ENCODE measurements at regions not wholly inside any gene's neighbourhood (a gene's known extent, or its start where the extent isn't known, plus 50 kb on each side); places are given as distances from the start of the nearest gene placed in this dataset.

DNA sequence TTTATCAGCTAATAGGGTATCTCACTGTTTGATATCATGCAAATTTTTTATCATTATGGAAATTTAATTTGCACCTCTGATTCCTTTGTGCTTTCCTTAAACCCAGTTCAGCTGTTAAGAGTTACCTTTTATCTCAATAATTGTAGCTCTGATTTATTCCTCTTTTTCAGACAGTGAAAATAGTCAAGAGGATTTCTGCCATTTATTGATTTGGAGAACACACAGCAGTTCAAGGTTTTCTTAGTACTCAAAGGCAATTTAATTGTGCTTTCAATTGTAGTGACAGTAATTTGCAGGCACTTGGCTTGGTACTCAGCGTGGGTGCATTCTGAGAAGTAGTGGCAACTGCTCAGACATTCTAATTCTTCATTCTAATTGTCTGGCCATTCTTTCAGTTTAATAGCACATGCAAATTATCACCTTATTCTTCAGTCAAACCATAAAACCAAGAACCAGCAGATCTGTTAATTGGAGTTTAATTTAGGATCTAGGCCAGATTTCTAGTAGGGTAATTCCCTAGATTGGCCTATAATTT, 709.3 kb downstream of the RPS29 start:
- DNase-seq (ENCODE audit: low read depth in 2 of 2): no peak

DNA sequence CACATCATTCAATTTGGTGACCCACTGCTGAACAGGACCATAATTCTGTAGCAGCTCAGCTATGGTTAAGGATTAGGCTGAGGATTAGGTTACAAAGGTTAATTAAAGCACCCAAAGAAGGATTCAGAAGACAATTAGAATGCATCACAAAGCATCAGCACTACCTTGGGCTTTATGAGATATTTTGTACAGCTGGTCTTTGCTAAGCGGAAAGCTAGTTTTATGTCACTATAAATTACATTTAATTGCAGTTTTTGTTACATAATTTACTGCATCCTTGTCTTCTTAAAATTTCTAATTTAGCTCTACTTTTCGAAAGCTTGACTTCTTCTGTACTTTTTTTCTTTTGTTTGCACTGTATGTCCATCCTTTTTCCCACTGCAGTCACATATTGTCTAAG, 711.5 kb downstream of the RPS29 start:
- DNase-seq (ENCODE audit: low read depth in 2 of 2): no peak

DNA sequence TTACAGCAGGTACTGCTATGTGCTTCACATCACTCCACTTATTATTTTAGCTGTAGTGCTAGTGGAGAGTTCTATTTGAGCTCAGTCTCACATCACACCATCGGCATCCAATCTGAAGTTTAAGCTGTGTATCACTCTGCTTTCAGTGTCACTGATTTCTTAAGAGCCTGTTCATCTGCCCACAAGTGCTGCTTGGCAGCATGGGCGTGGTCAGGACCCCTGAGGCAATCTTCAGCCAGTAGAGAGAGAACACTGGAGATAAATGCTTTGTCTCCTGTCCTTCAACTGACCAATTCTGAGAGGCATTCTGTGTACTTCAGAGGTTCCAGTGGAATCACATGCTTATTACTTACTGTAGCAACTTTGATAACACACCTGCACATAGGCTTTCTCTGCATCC, 728.8 kb downstream of the RPS29 start:
- DNase-seq (ENCODE audit: low read depth in 2 of 2): no peak

DNA sequence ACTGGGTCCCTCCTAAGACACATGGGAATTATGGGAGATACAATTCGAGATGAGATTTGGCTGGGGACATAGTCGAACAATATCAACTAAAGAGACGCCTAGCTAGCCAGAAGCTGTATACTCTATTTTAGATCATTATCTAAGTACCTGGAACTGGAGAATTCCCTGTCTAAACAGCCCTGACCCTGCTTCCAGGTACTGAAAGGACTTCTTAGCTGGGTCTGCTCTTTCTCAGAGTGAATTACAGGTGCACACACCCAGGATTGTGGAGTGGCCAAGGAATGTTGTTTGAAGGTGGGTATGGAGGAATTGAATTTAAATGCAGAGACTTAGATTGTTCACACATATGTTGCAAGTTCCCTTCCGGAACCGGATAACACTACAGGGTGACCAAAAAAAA, 733.0 kb downstream of the RPS29 start:
- DNase-seq (ENCODE audit: low read depth in 2 of 2): no peak

DNA sequence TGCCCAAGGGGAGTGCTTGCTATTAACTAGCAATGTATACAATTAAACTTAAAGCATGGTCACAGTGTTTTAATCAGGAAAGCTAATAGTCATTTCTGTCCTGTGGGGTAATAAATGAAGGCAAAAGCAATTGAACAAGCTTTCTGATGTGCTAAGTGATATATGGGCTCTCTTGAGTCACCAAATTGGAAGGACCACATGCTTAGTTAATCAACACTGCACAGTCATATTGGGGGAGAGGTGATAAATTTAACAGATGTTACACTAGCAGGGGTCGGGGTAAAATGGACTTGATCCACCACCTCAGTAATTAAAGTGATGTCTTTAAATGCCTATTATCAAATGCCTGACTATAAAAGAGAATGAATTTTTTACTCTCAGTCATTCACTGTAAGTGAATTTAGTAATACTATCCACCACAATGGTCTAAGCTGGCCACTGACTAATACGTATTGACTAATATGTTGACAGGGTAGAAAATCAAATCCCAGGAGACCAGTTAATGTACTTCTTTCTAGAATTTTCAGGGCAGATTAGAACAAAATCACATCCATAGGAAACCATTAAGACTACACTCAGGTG, 736.3 kb downstream of the RPS29 start:
- DNase-seq (ENCODE audit: low read depth in 2 of 2): no peak

DNA sequence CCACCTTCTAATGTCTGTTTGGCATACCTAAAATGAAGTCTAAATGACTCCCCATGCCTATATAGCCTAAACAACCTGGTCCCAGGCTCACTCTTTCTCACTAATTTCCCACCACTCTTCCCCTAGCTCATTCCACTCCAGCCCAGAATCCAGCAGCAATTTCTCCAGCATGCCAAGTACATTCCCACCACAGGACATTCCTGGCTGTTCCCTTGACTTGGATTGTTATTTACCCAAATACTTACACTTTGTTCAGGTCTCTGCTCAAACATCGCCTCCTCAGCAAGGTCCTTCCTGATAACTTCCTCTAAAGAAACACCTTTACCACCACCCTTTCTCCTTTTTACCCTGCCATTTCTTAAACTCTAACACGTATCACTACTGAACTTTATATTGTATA, 743.4 kb downstream of the RPS29 start:
- DNase-seq (ENCODE audit: low read depth in 2 of 2): no peak

DNA sequence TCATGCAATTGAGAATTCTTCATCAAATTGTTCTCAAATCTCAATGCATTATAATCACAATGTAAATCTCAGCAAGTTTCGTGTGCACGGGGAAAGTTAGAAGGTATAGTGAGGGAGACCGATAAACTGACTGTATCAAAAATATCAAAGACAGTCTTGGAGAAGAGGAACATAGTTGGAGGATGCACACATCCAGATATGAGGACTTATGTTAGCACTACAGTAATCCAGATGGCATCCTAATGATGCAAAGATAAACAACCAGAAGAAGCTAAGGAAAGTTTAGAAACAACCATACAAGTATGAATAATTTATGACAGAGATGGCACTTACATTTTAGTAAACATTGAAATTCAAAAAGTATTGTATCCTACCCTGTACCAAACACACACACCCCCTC, 760.1 kb downstream of the RPS29 start:
- DNase-seq (ENCODE audit: low read depth in 2 of 2): no peak

DNA sequence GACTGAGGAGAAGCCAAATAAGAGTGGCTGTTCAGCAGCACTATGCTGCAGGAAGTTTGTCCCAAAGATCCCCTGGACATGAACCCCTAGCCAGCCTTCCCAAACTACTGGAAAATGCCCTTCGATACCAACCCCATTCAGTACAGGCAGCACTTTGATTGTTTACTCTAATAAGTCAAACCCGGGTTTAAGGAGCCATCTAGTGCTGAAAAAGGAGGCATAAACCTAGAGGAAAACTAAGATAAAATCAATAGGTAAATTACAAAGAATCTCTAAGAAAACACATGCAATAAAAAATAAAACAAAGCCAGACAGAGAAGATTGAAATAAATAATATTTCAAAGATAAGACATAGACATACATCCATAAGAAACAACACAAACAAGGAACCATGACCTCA, 771.6 kb downstream of the RPS29 start:
- DNase-seq (ENCODE audit: low read depth in 2 of 2): no peak

DNA sequence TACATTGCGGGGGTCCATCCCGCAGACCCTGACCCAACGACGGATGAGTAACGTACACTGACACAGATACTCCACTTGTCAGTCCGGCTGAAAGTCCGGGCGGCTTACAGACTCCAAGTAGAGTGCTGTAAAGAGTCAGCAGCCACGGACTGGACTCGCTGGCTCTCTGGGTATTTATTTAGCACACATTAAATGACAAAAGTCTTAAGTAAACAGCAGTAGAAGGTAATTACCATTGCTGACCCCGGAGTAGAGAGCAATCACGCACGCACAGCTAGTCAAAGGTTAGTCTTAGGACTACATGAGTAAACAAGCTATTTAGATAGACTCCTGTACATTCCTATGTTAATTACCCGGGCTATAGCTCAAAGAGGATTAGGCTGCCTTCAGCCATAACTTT, 780.9 kb downstream of the RPS29 start:
- no peak for DNase-seq (ENCODE audit: low read depth in 2 of 2)

DNA sequence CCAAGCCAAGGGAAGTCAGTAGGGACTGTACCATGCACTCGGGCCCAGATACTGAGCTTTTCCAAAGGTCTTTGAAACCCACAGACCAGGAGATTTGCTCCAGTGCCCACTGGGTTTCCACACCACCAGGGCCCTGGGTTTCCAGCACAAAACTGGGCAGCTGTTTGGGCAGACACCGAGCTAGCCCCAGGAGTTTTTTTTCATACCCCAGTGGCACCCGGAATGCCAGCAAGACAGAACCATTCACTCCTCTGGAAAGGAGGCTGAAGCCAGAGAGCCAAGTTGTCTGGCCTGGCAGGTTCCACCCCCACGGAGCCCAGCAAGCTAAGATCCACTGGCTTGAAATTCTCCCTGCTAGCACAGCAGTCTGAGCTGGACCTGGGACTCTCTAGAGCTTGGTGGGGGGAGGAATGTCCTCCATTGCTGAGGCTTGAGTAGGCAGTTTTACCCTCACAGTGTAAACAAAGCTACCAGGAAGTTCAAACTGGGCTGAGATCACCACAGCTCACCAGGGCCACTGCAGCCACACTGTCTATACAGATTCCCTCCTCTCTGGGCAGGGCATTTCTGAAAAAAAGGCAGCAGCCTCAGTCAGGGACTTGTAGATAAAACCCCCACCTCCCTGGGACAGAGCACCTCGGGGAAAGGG, 793.7 kb downstream of the RPS29 start:
- no peak for DNase-seq (ENCODE audit: low read depth in 2 of 2)

DNA sequence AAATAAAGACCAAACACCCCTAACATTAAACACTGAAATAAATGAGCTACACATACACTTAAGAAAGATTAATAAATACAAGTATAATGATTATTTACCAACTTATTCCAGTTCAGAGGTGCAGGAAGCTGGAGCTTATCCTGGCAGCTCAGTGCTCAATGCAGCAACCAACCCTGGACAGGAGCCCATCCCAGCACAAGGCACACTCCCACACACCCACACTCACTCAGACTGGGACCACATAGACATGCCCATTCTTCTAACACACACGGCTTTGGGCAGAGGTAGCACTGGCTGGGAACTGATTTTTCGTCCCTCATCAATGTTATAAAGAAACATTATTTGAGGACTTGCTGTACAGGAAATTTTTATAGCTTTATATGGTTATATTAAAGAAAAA, 797.4 kb downstream of the RPS29 start:
- no peak for DNase-seq (ENCODE audit: low read depth in 2 of 2)

DNA sequence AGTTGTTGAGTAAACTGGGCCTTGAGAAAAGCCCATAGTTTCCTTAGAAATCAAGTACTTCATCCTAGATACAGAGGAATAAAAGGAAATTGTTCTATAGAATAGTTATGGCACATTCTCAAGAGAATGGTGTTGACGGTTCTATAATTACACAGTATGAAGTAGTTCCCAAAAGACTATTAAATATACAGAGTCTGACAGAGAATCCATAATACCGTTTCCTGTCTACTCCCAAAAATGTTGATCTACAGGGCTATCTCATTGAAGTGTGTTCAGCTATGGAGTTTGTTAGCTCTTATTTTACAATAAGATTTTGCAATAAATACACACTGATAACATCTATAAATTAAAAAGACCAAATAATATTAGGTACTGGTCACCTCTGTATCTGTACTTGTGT, 799.7 kb downstream of the RPS29 start:
- no peak for DNase-seq (ENCODE audit: low read depth in 2 of 2)

DNA sequence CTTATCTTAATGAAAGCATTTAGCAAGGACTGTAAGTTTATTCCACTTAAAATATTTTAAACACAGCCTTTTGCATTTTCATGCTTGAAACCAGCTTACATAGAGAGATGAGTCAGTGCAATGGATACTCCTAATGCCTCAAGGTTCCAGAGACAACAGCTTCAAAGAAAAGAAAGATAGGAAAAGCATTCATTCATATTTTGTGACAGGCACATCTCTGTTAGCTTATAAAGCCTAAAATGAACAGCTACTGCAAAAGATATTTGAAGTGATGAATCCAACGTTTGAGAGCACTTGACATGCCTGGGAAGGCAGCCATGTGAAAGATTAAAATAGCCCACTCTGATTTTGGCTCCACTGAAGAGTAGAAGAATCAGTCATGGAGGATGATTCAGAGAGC, 814.5 kb downstream of the RPS29 start:
- no peak for DNase-seq (ENCODE audit: low read depth in 2 of 2)

DNA sequence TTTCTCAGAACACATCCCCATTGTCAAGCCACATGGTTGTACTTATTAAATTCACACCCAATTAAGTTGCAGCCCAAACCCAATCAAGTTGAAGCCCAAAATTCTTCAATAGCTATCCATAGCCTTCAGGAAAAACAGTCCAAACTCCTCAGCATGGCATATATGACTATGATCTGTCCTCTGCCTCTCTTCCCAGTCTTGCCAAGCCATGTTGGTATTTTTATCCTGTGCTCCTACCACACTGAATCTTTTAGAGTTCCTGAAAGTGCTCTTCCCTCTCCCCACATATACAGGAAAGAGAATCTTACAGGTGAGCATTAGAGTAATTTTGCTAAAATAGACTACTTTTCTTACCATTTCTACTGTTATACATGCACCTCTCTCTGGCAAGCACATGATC, 834.9 kb downstream of the RPS29 start:
- DNase-seq (ENCODE audit: low read depth in 2 of 2): no peak

DNA sequence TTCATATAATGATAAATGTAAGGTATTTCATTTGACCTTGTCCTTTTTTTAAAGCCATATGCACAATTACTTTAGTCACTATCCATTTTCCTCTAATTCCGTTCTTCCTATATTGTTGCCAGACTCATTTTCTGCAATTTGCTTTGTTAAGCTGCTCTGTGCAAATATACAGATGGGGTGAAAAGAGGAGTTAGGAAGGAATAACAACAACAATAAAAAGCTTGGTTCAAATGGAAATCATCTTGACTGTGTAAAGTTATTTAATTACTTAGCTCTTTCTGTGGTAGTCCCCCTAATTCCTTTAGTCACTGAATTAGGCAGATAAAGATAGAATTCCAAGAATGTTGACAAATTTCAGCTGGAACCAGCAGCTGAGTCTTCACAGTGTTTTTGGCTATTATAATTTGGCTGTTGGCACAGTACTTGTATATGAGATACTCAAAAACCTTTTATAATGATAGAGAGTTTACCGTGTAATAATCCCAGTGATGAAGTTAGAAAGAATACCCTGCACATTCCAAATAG, 838.0 kb downstream of the RPS29 start:
- no peak for DNase-seq (ENCODE audit: low read depth in 2 of 2)

DNA sequence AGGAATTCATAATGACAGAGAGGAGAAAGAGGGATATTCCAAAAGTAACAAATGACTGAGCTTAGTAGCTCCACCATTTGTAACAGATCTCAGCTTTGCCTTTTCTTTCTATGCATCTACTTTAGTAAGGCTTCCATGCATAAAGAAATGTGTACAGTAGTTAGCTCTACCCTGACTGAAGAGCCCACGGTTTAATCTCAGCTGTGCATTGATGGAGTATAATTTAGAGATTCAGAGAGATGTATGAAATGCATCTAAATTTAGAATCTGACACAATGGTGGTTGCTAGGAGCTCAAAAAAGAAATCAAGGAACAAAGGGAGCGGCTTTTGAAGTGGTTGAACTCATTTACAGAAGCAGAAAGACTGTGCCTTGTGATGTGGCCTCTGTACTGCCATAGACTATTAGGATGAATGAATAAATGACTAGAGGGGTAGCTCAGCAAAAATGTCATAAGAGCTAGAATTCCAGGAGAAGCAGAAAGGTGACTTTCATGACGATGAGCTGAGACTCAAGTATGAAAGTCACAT, 838.6 kb downstream of the RPS29 start:
- no peak for DNase-seq (ENCODE audit: low read depth in 2 of 2)

DNA sequence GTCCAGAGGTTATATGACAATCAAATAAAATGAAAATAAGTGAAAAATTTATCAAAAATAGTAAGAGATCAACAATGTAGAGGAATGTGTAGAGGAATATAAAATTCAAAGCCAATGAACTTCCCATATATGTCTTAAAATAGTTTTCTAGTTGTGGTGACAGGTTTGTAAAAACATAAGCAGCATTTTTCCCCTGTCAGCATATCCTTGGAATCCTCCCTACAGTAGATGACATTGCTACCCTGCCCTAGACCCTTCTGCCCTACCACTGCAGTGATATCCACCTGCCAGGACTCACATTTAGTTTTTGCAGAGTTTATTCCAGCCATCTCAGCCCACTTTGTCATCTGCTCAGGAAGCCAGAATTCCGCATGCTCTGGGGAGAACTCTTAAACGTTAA, 842.0 kb downstream of the RPS29 start:
- DNase-seq (ENCODE audit: low read depth in 2 of 2): no peak

DNA sequence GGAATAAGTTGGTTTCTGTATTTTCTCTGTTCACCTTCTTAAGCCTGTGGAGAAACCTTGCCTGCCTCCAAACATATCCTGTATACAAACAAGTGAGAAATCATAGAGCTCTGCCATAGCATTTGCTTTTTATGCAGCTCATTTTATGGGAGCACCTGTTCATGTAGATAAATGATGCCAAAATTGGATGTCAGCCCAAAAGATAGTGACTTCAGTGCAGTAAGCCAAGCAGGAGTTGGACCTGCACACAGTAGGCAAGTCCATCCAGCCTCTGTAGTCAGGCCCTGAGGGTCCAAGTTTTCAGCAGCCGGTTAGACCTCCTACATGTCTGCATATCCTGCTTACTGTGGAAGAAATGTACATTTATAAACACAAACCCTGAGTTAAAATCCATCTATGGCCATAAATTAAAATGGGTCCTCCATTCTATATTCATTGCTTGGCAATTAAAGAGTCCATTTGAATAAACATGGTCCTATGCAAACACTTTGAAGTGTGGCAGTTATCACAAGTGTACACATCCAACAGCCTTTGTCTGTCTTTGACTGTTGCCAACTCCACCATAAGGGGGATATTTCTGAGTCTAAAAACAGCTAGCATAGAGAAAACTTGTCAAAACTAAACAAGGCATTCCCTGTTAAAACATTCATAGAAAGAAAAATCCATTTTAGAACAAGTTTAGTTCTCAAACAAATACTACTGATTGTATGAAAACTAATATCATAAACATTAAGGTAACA, 847.8 kb downstream of the RPS29 start:
- no peak for DNase-seq (ENCODE audit: low read depth in 2 of 2)

DNA sequence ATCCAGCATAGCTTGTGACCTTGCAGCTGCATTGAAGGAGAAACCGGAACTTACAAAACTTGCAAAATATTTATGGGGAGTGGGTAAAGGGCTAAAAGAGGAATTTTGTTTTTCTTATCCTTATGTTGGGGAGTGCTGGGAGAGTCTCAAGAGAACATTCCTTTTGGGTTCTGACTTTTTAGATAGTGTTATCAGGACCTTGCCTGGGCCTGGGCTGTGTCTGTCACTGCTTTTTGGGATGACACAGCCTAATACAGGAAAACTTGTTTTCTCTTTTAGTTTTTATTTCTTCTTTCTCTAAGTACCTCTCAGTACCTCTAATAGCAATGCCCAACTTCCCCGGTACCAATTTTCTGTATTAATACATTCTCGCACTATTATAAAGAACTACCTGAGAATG, 850.6 kb downstream of the RPS29 start:
- DNase-seq (ENCODE audit: low read depth in 2 of 2): no peak

DNA sequence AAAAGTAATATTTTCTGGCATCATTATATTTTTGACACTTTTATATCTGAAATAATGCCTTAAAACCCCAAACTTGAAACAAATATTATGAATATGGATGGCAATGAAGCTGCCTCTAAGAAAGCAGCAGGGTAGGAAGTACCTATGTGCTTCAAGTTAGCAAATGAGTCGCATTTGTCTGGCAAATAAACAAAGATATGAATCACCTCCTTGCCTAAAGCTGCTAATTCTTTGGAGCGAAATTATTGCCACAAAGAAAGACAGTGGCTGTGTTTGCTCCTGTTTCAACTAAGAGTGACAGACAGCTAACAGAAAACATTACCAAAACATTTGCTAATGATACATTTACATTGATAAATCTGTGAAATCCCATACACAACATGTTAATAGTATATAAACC, 854.9 kb downstream of the RPS29 start:
- DNase-seq (ENCODE audit: low read depth in 2 of 2): no peak

DNA sequence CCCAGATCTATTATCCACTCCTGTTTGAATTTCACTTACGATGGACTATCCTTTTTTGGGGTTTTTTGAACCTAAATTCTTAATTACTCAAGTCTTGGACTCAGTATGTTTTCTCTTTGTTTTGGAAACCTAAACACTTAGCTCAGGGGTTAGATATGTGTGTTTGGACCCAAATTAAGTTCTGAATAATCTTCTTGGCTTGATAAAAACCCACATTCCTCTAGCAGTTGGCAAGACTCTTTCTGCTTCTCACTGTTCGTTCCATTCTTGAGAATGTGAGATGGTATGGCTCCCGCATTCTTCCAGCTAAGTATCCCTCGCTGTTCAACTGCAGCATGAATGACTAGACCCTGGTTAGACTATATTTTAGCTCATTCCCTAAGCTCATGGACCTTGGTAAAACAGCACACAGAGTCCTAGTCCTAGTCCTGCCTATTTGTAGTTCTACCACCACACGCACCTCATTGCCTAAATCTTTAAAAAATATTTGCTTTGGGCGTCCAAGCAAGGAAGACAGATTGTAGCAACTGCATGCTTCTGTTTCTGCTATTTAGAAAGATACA, 860.0 kb downstream of the RPS29 start:
- DNase-seq (ENCODE audit: low read depth in 2 of 2): no peak

DNA sequence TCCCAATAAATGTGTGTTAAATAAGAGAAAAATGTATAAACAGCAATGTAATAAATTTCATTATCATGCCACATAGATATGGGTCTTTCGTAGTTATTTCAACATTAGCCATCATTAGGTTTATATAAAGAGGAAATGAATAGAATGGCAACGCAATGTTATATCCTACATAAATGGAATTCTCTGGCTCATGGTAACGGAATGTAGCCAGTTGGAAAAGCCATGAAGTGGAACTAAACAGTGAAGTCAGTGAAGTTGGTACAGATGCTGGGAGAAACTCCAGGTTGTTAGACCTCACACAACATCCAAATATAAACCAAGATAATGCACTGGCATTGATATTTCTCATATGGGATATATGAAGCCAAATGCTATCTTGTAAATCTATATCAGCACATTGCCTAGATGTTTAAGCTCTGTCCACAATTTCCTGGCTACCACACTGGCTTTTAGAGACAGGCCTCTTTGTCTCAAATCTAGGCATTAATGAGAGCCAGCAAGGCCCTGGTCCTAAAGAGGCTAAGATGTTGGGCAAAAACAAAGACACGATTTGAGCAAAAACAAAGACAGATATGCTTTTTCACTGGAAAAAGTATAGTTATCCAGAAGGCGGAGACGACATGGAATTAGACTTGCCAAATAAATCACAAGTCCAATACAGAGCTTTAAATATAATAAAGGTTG, 861.0 kb downstream of the RPS29 start:
- DNase-seq (ENCODE audit: low read depth in 2 of 2): peak in 1 of 2 experiments; percentile 3

Measured in fibroblast of skin of left biceps (primary cell).